WI38 (cell line): ENCODE measurements at regions not wholly inside any gene's neighbourhood (a gene's known extent, or its start where the extent isn't known, plus 50 kb on each side); places are given as distances from the start of the nearest gene placed in this dataset.
A peak's percentile ranks its signal among the peaks of the same experiment; 100 is the strongest.

Experiments used
- H3K4me3 ChIP-seq: 2 replicates; pipeline ENCODE4 v1.5.1; 2011; ENCODE audit warnings: low read depth, mild to moderate bottlenecking, control low read depth, low read length
- CTCF ChIP-seq: IDR thresholded peaks from 2 replicates; pipeline ENCODE4 v1.5.1; 2012; ENCODE audit warnings: low read depth, mild to moderate bottlenecking, control low read depth, low read length

GRCh38 chr1:218494449-218494852, 149.3 kb downstream of the TGFB2 start:
- H3K4me3 ChIP-seq: no peak overlapping the region
- TF ChIP-seq CTCF: no peak

GRCh38 chr1:218495931-218496330, 150.8 kb downstream of the TGFB2 start:
- TF ChIP-seq CTCF: no peak
- H3K4me3 ChIP-seq: no peak overlapping the region

DNA sequence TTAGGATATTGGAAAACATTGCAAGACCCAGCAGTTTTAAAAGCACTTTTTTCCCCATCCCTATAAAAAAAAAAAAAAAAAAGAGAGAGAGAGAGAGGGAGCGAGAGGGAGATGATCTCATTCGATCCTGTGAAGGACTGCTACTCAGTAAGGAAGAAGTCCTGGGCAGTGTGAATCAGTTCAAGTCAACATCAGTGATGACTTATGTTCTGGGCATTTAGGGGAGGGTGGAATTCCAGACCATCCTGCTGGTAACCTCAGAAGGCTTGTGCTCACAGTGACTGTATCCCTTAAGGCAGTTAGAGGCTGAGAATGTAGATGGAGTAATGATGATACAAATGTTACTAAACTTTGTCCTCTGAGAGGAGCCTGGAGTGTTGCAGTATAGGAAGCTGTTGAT, 151.4 kb downstream of the TGFB2 start:
- no peak overlapping the region for H3K4me3 ChIP-seq
- no peak for TF ChIP-seq CTCF

DNA sequence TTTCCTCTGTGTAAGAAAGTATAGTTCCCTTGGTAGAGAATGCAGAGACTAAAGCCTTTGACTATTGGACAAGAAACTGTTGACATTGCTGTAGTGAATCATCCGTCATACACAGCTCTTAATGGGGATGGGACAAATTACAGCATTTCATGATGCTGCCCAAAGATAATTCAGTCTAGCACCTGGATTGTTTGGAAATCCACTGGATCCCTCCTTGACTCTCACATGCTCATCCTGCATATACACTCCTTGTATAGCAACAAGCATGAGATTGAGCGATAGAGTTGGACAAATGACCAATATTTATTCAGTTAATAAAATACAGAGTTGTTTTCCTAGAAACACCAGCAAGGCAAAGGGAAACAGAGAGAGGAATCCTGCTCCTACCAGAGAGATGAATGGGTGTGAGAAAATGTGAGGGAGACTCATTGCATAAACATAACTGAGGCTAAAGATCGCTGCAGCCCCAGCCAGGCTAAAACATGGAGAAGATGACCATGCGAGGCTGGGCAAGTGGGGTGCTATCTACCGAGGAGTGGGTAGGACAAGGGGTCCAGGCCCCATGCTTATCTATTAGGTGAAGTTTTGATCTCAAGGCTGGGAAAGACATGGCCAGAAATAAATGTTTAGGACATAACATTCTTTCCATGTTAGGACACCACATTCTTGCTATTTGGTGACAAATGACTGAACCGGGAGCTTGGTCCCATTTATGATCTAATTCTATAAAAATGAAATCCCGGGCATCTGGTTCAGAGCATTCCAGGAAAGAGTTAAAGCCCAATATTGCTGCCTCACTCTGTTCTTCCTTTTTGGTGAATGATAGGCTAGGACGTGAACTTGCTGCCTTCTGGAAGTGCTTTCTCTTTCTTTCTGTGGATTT, 153.2 kb downstream of the TGFB2 start:
- no peak for TF ChIP-seq CTCF
- H3K4me3 ChIP-seq: peak overlapping the region; percentile 57

GRCh38 chr1:218499011-218499691, 154.0 kb downstream of the TGFB2 start:
- H3K4me3 ChIP-seq: peak overlapping the region; percentile 57
- no peak for TF ChIP-seq CTCF

DNA sequence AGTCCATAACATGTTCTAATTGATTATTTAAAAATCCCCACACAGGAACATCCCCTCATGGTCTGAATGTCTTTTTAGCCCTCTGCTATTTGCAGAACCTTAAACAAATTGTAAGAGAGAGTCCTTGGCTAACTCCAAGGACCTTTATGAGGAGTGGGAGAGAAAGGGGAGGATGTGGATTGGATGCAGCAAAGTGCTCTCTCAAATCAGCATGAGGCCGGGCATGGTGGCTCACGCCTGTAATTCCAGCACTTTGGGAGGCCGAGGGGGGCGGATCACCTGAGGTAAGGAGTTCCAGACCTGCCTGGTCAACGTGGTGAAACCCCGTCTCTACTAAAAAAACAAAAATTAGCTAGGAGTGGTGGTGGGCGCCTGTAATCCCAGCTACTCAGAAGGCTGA, 154.8 kb downstream of the TGFB2 start:
- no peak overlapping the region for H3K4me3 ChIP-seq
- no peak for TF ChIP-seq CTCF

DNA sequence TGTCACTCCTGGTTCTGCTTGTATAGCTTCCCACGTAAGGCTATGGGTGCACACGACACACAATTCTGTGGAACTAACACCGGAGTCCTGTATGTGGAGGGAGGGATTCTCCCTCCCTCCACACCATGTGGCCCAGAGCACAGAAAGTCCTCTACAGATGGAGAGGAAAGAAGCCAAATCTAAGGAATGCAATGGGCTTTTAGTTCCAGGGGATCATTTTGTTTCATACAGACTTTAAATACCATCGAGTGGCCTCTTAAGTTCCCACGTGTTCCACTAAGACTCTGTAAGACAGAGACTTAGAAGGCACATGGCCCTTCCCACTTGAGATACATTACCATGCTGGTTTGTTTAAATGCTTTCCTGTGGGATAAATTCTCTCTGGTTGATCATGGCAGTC, 156.0 kb downstream of the TGFB2 start:
- no peak overlapping the region for H3K4me3 ChIP-seq
- no peak for TF ChIP-seq CTCF
